SKM-1 (cell line): ENCODE measurements at regions not wholly inside any gene's neighbourhood (a gene's known extent, or its start where the extent isn't known, plus 50 kb on each side); places are given as distances from the start of the nearest gene placed in this dataset.

Experiments
- DNase-seq: peaks from one replicate; lab custom pipeline; 2025; ENCODE audit not compliant: unreplicated experiment; lab: John Stamatoyannopoulos, UW

DNA sequence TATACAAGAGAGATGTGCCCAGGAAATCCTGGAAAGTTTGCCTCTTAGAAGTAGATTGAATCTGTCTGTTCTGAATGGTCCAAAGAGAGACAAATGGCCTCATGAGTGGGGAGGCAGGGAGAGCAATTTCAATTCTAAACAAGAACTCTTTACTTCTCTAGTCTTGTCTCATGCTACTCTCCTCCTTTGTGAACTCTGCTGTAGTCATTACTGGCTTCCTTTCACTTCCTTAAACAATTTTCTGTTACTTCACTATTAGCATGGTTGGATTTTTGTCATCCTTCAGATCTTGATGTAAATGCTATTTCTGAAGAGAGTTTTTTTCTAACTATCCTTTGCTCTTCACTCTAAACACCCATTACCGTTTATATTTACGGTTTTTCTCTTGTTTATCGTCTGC is 54.0 kb upstream of the GRIN3A start:
- no peak for DNase-seq

DNA sequence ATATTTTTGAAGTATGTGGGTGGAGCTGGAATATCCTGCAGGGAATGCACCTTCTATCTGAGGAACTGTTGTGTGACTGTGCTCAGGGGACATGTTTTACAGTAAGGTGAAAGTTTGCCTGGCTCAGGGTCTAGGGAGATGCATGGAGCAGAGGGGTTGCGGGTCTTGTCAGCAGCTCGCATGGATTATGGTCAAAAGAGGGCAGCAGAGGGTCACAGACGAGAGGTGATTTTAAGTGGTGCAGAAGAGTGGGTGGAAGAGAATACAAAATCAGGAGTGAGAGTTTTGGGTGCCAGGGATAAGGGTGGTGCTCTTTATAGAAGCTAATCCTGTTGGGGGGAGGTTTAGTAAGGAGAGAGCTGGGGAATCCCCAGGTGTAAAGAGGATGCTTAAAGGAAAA is 53.5 kb upstream of the GRIN3A start:
- DNase-seq = no peak

DNA sequence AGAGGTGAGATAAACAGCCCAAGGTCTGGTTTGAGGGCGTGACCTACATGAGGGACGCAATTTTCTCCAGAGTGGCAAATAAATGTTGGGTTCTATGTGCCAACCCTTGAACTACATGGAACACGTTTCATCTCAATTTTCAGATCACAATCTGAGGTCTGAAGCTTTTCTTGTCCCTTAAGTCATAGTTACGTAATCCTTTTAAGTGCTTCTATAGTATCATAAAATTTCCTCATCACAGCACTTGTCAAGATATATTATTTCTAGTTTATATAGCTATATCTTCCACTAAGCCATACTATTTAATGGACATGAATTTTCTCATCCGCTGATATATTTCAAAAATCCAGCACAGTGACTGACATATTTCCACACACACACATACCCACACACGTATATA is 53.1 kb upstream of the GRIN3A start:
- DNase-seq = no peak
